ENCODE measurements at regions not wholly inside any gene's neighbourhood (a gene's known extent, or its start where the extent isn't known, plus 50 kb on each side); places are given as distances from the start of the nearest gene placed in this dataset.

GRCh38 chr7:110296321-110296720 is 794.6 kb upstream of the LRRN3 start:
- no peak overlapping the region for H3K27ac ChIP-seq (ENCODE audit: low read depth, low read length)
- TF ChIP-seq CTCF (IDR thresholded peaks at IDR 0.05; ENCODE audit: extremely low read depth, low read depth, low read length): no peak
- H3K27me3 ChIP-seq (ENCODE audit: insufficient read depth, low read length): no peaks in the 10 kb centered on the region

GRCh38 chr7:110307776-110308175 is 783.2 kb upstream of the LRRN3 start:
- H4K20me1 ChIP-seq (ENCODE audit: insufficient read depth, low read length): no peaks in the 10 kb centered on the region
- H3K79me2 ChIP-seq (ENCODE audit: insufficient read depth, low read length): no peaks in the 10 kb centered on the region
- H3K27ac ChIP-seq (ENCODE audit: low read depth, low read length): no peak overlapping the region
- H3K4me3 ChIP-seq (ENCODE audit: insufficient read depth, low read length): no peak overlapping the region
- H2AFZ ChIP-seq (ENCODE audit: low read length): no peak overlapping the region
- no peaks in the 10 kb centered on the region for H3K36me3 ChIP-seq (ENCODE audit: insufficient read depth, low read length)
- no peaks in the 10 kb centered on the region for H3K27me3 ChIP-seq (ENCODE audit: insufficient read depth, low read length)
- H3K4me2 ChIP-seq (ENCODE audit: insufficient read depth, low read length): no peak overlapping the region
- no peaks in the 10 kb centered on the region for H3K9me3 ChIP-seq (ENCODE audit: low read depth, low read length)
- no peak for TF ChIP-seq CTCF (IDR thresholded peaks at IDR 0.05; ENCODE audit: extremely low read depth, low read depth, low read length)
- no peak for DNase-seq (ENCODE audit: insufficient read length, low spot score, missing footprints)
- no peaks in the 10 kb centered on the region for H3K4me1 ChIP-seq (ENCODE audit: insufficient read depth, low read length)

More at GRCh38 chr7:110296321-110296720, 794.6 kb upstream of the LRRN3 start:
- H4K20me1 ChIP-seq (ENCODE audit: insufficient read depth, low read length): no peaks in the 10 kb centered on the region
- no peaks in the 10 kb centered on the region for H3K36me3 ChIP-seq (ENCODE audit: insufficient read depth, low read length)
- H3K4me2 ChIP-seq (ENCODE audit: insufficient read depth, low read length): no peak overlapping the region
- H3K4me3 ChIP-seq (ENCODE audit: insufficient read depth, low read length): no peak overlapping the region
- H3K4me1 ChIP-seq (ENCODE audit: insufficient read depth, low read length): no peaks in the 10 kb centered on the region
- no peaks in the 10 kb centered on the region for H3K9me3 ChIP-seq (ENCODE audit: low read depth, low read length)
- no peak for DNase-seq (ENCODE audit: insufficient read length, low spot score, missing footprints)
- H2AFZ ChIP-seq (ENCODE audit: low read length): no peak overlapping the region
- H3K79me2 ChIP-seq (ENCODE audit: insufficient read depth, low read length): no peaks in the 10 kb centered on the region

GRCh38 chr7:110308791-110309190 is 782.1 kb upstream of the LRRN3 start:
- Histone ChIP-seq H3K36me3 (ENCODE audit: insufficient read depth, low read length) (no peaks in the 10 kb centered on the region), H2AFZ (ENCODE audit: low read length) (no peak overlapping the region), H3K4me2 (ENCODE audit: insufficient read depth, low read length) (no peak overlapping the region), H3K4me3 (ENCODE audit: insufficient read depth, low read length) (no peak overlapping the region), H3K4me1 (ENCODE audit: insufficient read depth, low read length) (no peaks in the 10 kb centered on the region), H3K79me2 (ENCODE audit: insufficient read depth, low read length) (no peaks in the 10 kb centered on the region), H4K20me1 (ENCODE audit: insufficient read depth, low read length) (no peaks in the 10 kb centered on the region), H3K9me3 (ENCODE audit: low read depth, low read length) (no peaks in the 10 kb centered on the region), H3K27ac (ENCODE audit: low read depth, low read length) (no peak overlapping the region), H3K27me3 (ENCODE audit: insufficient read depth, low read length) (no peaks in the 10 kb centered on the region)
- no peak for TF ChIP-seq CTCF (IDR thresholded peaks at IDR 0.05; ENCODE audit: extremely low read depth, low read depth, low read length)
- DNase-seq (ENCODE audit: insufficient read length, low spot score, missing footprints): no peak

- Histone ChIP-seq H3K27me3 (ENCODE audit: insufficient read depth, low read length) (no peaks in the 10 kb centered on the region), H2AFZ (ENCODE audit: low read length) (no peak overlapping the region), H3K36me3 (ENCODE audit: insufficient read depth, low read length) (no peaks in the 10 kb centered on the region), H4K20me1 (ENCODE audit: insufficient read depth, low read length) (no peaks in the 10 kb centered on the region), H3K9me3 (ENCODE audit: low read depth, low read length) (no peaks in the 10 kb centered on the region), H3K27ac (ENCODE audit: low read depth, low read length) (no peak overlapping the region), H3K4me3 (ENCODE audit: insufficient read depth, low read length) (no peak overlapping the region), H3K79me2 (ENCODE audit: insufficient read depth, low read length) (no peaks in the 10 kb centered on the region), H3K4me1 (ENCODE audit: insufficient read depth, low read length) (no peaks in the 10 kb centered on the region), H3K4me2 (ENCODE audit: insufficient read depth, low read length) (no peak overlapping the region)
- DNase-seq (ENCODE audit: insufficient read length, low spot score, missing footprints): no peak
- TF ChIP-seq CTCF (IDR thresholded peaks at IDR 0.05; ENCODE audit: extremely low read depth, low read depth, low read length): no peak
These were observed 781.0 kb upstream of the LRRN3 start for GRCh38 chr7:110309941-110310340.
